SK-N-MC (cell line): ENCODE measurements at regions not wholly inside any gene's neighbourhood (a gene's known extent, or its start where the extent isn't known, plus 50 kb on each side); places are given as distances from the start of the nearest gene placed in this dataset.

ENCODE experiments used
- DNase-seq: peaks from one replicate; pipeline ENCODE4 v3.0.0-alpha.2; 2011; ENCODE audit warnings: low read depth, low spot score
- H3K27ac ChIP-seq: fragments of 200-600 bp; sonication (generic); 2 replicates; pipeline ENCODE4 v1.5.1; 2016; ENCODE audit warnings: mixed run types
- H3K36me3 ChIP-seq: fragments of 200-600 bp; sonication (generic); 2 replicates; pipeline ENCODE4 v1.6.1; 2017; ENCODE audit warnings: antibody characterized with exemption, low read length, mixed read lengths; ENCODE audit not compliant: insufficient read depth
- H3K4me3 ChIP-seq: fragments of 200-600 bp; sonication (generic); 2 replicates; pipeline ENCODE4 v1.5.1; 2016
- H3K9ac ChIP-seq: fragments of 200-600 bp; sonication (generic); 2 replicates; pipeline ENCODE4 v1.8.0; 2017; ENCODE audit warnings: mixed run types, mixed read lengths; ENCODE audit not compliant: insufficient read length
- H3K9me3 ChIP-seq: fragments of 200-600 bp; sonication (generic); 2 replicates; pipeline ENCODE4 v1.6.1; 2017; ENCODE audit warnings: low read depth, mild to moderate bottlenecking, antibody characterized with exemption, low read length, moderate library complexity, mixed read lengths
- EZH2 ChIP-seq: fragments of 200-600 bp; sonication (generic); IDR thresholded peaks from one replicate; pipeline ENCODE4 v1.6.1; 2017; ENCODE audit warnings: antibody characterized with exemption
- FOXP2 ChIP-seq: optimal IDR thresholded peaks from 2 replicates; pipeline ENCODE3; 2011; ENCODE audit warnings: mild to moderate bottlenecking, moderate library complexity; ENCODE audit not compliant: insufficient read depth; ENCODE audit errors: extremely low read length, control extremely low read depth
- POLR2AphosphoS5 ChIP-seq: IDR thresholded peaks from 2 replicates; pipeline ENCODE4 v1.6.1; 2012; ENCODE audit warnings: mild to moderate bottlenecking, low read depth, low read length, borderline replicate concordance

GRCh38 chr4:25550376-25551030 is 105.1 kb upstream of the SLC34A2 start:
- H3K4me3 ChIP-seq, result no peak overlapping the region
- TF ChIP-seq POLR2AphosphoS5, result no peak
- TF ChIP-seq FOXP2, result no peak
- TF ChIP-seq EZH2, result no peak
- H3K36me3 ChIP-seq, result no peaks in the 10 kb centered on the region
- DNase-seq, result no peak
- H3K27ac ChIP-seq, result no peak overlapping the region
- no peak overlapping the region for H3K9ac ChIP-seq
- H3K9me3 ChIP-seq, result no peaks in the 10 kb centered on the region

GRCh38 chr4:25551605-25552004 is 104.0 kb upstream of the SLC34A2 start:
- no peak overlapping the region for H3K9ac ChIP-seq
- TF ChIP-seq POLR2AphosphoS5, result no peak
- no peak for TF ChIP-seq EZH2
- TF ChIP-seq FOXP2, result no peak
- H3K4me3 ChIP-seq, result no peak overlapping the region
- no peak overlapping the region for H3K27ac ChIP-seq
- H3K9me3 ChIP-seq, result no peaks in the 10 kb centered on the region
- DNase-seq, result no peak
- H3K36me3 ChIP-seq, result no peaks in the 10 kb centered on the region

- H3K36me3 ChIP-seq, result no peaks in the 10 kb centered on the region
- DNase-seq, result no peak
- H3K4me3 ChIP-seq, result no peak overlapping the region
- no peak overlapping the region for H3K27ac ChIP-seq
- H3K9ac ChIP-seq, result no peak overlapping the region
- H3K9me3 ChIP-seq, result no peaks in the 10 kb centered on the region
- TF ChIP-seq EZH2 (no peak), FOXP2 (no peak), POLR2AphosphoS5 (no peak)
Observed at GRCh38 chr4:25552580-25553271, 102.9 kb upstream of the SLC34A2 start.

GRCh38 chr4:25559508-25559907 is 96.1 kb upstream of the SLC34A2 start:
- no peak for TF ChIP-seq POLR2AphosphoS5
- Histone ChIP-seq H3K27ac (no peak overlapping the region), H3K9ac (no peak overlapping the region), H3K36me3 (no peaks in the 10 kb centered on the region), H3K9me3 (no peaks in the 10 kb centered on the region), H3K4me3 (no peak overlapping the region)
- no peak for DNase-seq

GRCh38 chr4:25560605-25561004 is 95.0 kb upstream of the SLC34A2 start:
- H3K36me3 ChIP-seq, result no peaks in the 10 kb centered on the region
- H3K4me3 ChIP-seq, result no peak overlapping the region
- H3K9me3 ChIP-seq, result no peaks in the 10 kb centered on the region
- DNase-seq, result no peak
- H3K27ac ChIP-seq, result no peak overlapping the region
- TF ChIP-seq POLR2AphosphoS5, result no peak
- no peak for TF ChIP-seq FOXP2
- H3K9ac ChIP-seq, result no peak overlapping the region

GRCh38 chr4:25563071-25563564 is 92.5 kb upstream of the SLC34A2 start:
- no peaks in the 10 kb centered on the region for H3K9me3 ChIP-seq
- no peak overlapping the region for H3K27ac ChIP-seq
- TF ChIP-seq EZH2 (no peak), FOXP2 (no peak)
- no peak overlapping the region for H3K4me3 ChIP-seq
- no peak for DNase-seq
- no peak overlapping the region for H3K9ac ChIP-seq
- H3K36me3 ChIP-seq, result no peaks in the 10 kb centered on the region

GRCh38 chr4:25564836-25565235 is 90.8 kb upstream of the SLC34A2 start:
- no peaks in the 10 kb centered on the region for H3K36me3 ChIP-seq

GRCh38 chr4:25567253-25567652 is 88.4 kb upstream of the SLC34A2 start:
- Histone ChIP-seq H3K9me3 (no peaks in the 10 kb centered on the region), H3K27ac (no peak overlapping the region), H3K9ac (no peak overlapping the region), H3K36me3 (no peaks in the 10 kb centered on the region), H3K4me3 (no peak overlapping the region)
- TF ChIP-seq POLR2AphosphoS5 (no peak), EZH2 (no peak), FOXP2 (no peak)
- no peak for DNase-seq

More at GRCh38 chr4:25564836-25565235, 90.8 kb upstream of the SLC34A2 start:
- TF ChIP-seq FOXP2, result no peak
- TF ChIP-seq EZH2, result no peak
- TF ChIP-seq POLR2AphosphoS5, result no peak
- DNase-seq, result no peak
- Histone ChIP-seq H3K4me3 (no peak overlapping the region), H3K27ac (no peak overlapping the region), H3K9me3 (no peaks in the 10 kb centered on the region), H3K9ac (no peak overlapping the region)

- Histone ChIP-seq H3K9ac (no peak overlapping the region), H3K36me3 (no peaks in the 10 kb centered on the region), H3K9me3 (no peaks in the 10 kb centered on the region), H3K4me3 (no peak overlapping the region), H3K27ac (no peak overlapping the region)
- DNase-seq, result no peak
- TF ChIP-seq EZH2, result no peak
- no peak for TF ChIP-seq POLR2AphosphoS5
- no peak for TF ChIP-seq FOXP2
Observed at GRCh38 chr4:25569716-25570115, 85.9 kb upstream of the SLC34A2 start.
